ENCODE measurements at regions not wholly inside any gene's neighbourhood (a gene's known extent, or its start where the extent isn't known, plus 50 kb on each side); places are given as distances from the start of the nearest gene placed in this dataset.

DNA sequence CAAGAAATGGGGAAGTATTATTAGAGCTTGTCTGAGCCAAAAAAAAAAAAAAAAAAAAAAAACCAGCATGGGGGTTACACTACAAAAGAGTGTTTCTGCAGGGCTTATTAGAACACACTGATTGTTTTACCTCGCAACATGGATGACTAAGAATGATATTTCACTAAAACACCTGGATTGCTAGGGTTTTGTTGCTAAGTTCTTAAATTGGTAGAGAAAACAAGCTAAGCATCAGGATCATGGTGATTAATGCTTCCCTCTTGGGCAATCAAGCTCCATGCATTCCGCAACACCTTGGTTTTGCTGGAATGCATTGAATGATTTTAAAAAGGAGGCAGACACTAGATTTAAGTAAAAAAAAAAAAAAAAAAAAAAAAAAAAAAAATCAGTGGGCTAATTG is 931.4 kb upstream of the CDH8 start:
- no peak for DNase-seq (ENCODE audit: low read depth)
- TF ChIP-seq, protein P1, sequence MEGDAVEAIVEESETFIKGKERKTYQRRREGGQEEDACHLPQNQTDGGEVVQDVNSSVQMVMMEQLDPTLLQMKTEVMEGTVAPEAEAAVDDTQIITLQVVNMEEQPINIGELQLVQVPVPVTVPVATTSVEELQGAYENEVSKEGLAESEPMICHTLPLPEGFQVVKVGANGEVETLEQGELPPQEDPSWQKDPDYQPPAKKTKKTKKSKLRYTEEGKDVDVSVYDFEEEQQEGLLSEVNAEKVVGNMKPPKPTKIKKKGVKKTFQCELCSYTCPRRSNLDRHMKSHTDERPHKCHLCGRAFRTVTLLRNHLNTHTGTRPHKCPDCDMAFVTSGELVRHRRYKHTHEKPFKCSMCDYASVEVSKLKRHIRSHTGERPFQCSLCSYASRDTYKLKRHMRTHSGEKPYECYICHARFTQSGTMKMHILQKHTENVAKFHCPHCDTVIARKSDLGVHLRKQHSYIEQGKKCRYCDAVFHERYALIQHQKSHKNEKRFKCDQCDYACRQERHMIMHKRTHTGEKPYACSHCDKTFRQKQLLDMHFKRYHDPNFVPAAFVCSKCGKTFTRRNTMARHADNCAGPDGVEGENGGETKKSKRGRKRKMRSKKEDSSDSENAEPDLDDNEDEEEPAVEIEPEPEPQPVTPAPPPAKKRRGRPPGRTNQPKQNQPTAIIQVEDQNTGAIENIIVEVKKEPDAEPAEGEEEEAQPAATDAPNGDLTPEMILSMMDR (conservative IDR thresholded peaks at IDR 0.05; ENCODE audit: control insufficient read depth, insufficient read depth, low read depth, low read length): no peak

DNA sequence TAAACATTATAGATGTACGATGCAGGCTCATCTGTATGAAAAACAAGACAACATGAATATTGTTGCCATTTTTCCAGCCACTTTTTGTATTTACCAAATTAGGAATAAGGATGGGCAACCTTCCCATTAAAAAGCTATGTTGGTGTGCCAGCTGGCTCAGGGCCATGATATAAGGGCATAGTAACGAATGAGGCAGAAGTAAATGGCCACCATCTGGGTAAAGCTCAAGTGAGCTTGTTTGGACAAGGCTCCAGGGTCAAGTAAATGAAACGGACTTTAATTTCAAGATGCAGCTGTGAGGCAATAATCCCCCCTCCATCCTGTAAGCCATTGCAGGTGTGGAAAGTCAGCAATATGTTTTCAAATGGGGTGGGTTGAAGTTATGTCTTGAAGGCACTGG is 930.9 kb upstream of the CDH8 start:
- no peak for DNase-seq (ENCODE audit: low read depth)
- TF ChIP-seq, protein P1 (conservative IDR thresholded peaks at IDR 0.05; ENCODE audit: control insufficient read depth, insufficient read depth, low read depth, low read length): no peak

More for the DNA sequence above, 931.4 kb upstream of the CDH8 start:
- H3K4me3 ChIP-seq (ENCODE audit: control insufficient read depth, low read depth, low read length): no peak overlapping the region

DNA sequence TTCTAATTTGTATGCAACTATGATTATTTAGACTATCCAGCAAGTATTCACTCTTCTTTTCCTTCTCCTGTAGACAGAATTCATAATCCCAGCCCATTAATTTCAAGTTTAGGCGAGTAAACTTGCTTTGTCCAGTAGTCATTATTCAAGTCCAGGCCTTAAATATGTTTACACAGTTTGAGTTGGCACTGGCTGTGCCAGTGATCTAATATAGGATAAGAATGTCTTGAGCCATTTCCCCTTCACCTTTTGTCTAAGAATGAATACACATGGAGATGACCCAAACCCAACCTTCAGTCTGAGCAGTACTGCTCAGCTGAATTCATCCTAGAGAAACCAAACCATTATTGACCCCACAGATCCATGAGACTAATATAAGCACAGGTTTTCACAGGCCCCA is 930.4 kb upstream of the CDH8 start:
- TF ChIP-seq, protein P1 (conservative IDR thresholded peaks at IDR 0.05; ENCODE audit: control insufficient read depth, insufficient read depth, low read depth, low read length): no peak
- DNase-seq (ENCODE audit: low read depth): no peak
- H3K4me3 ChIP-seq (ENCODE audit: control insufficient read depth, low read depth, low read length): no peak overlapping the region

More for the DNA sequence above, 930.9 kb upstream of the CDH8 start:
- H3K4me3 ChIP-seq (ENCODE audit: control insufficient read depth, low read depth, low read length): no peak overlapping the region

DNA sequence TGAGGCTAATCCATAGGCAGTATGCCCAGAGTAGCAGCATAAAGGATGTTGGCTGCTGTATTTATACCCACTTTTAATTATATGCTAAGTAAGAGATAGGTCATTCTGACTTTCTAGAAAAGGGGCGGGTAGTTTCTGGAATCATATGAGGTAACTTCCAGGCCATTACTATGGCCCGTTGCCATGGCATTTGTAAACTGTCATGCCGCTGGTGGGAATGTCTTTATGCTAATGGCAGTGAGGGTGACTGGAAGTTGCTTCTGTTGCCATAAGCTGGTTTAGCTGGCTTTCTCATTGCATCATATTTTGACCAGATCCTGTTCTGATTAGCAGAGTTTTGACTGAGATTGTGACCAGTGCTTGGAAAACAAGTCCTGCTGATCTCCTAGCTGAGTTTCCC is 929.6 kb upstream of the CDH8 start:
- TF ChIP-seq, protein P1 (conservative IDR thresholded peaks at IDR 0.05; ENCODE audit: control insufficient read depth, insufficient read depth, low read depth, low read length): no peak
- no peak for DNase-seq (ENCODE audit: low read depth)
- H3K4me3 ChIP-seq (ENCODE audit: control insufficient read depth, low read depth, low read length): no peak overlapping the region

DNA sequence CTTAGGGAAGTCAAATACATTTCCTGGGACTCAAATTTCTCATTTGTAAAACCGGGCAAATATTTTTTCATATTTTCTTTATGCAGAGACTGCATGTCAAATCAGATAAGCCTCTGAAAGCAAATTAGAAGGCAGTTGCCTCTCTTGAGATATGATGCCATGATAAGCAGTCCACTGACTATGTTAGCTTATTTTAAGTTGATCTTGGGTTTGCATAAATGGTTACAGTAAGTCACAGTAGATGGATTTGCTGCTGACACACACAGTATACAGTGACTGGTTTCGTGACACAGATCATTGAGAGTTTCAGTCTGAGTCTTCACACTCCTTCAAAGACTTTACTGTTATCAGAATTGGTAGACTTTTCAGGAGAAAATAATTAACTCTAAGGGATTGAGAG is 927.6 kb upstream of the CDH8 start:
- no peak for DNase-seq (ENCODE audit: low read depth)
- H3K4me3 ChIP-seq (ENCODE audit: control insufficient read depth, low read depth, low read length): no peak overlapping the region
- TF ChIP-seq, protein P1 (conservative IDR thresholded peaks at IDR 0.05; ENCODE audit: control insufficient read depth, insufficient read depth, low read depth, low read length): no peak

DNA sequence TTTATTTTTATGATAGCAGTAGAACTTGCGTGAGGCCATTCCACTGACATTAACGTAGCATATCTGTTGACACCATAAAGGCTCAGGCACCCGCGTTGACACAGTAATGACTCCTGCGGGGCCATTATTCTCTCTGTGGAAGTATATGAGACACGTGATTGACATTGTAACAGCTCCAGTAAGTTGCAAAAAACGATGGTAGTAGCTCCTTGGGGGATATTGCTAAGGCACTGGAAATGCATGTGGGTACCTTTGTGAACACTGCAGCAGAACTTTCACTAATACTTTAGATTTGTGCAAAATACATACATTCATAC is 918.8 kb upstream of the CDH8 start:
- no peak overlapping the region for H3K4me3 ChIP-seq (ENCODE audit: control insufficient read depth, low read depth, low read length)
- no peak for DNase-seq (ENCODE audit: low read depth)
- TF ChIP-seq, protein P1 (conservative IDR thresholded peaks at IDR 0.05; ENCODE audit: control insufficient read depth, insufficient read depth, low read depth, low read length): no peak
